ENCODE measurements at regions not wholly inside any gene's neighbourhood (a gene's known extent, or its start where the extent isn't known, plus 50 kb on each side); places are given as distances from the start of the nearest gene placed in this dataset.

DNA sequence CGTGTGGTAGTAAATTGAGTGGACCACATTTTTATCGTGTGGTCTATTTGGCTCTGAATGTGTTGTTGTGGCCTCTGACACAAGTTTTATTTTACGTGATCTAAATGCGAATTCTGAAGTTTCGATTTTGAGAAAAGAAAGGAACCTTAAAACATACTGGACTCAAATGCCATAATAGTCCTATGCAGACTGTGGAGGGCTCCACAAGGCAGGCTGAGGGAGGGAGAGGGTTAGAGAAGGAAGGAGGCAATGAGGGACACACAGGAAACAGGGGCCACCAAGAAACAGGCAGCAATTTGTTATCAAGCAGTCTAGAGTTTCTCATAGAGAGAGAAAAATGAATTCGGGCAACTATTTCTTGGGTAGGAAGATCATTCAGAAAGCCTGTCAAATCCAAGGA, 110.4 kb upstream of the SEMA6A start:
- Histone ChIP-seq H2AFZ (ENCODE audit: low read depth, low read length) (no peak overlapping the region), H3K36me3 (replicated peaks; ENCODE audit: low read depth, low read length) (no peaks in the 10 kb centered on the region), H3K79me2 (ENCODE audit: low read length) (no peaks in the 10 kb centered on the region), H3K4me1 (ENCODE audit: low read length) (peaks cover 37% of the 10 kb centered on the region), H3K9ac (ENCODE audit: low read length) (no peak overlapping the region), H3K9me3 (ENCODE audit: insufficient read depth, low read length) (no peaks in the 10 kb centered on the region), H3K27me3 (ENCODE audit: low read depth, low read length) (no peaks in the 10 kb centered on the region), H3K4me3 (ENCODE audit: low read length) (no peak overlapping the region), H3K27ac (ENCODE audit: low read length) (no peak overlapping the region), H3K4me2 (ENCODE audit: low read length) (no peak overlapping the region), H4K20me1 (ENCODE audit: insufficient read depth, low read length) (no peaks in the 10 kb centered on the region)
- no peak for TF ChIP-seq EZH2phosphoT487 (IDR thresholded peaks at IDR 0.05; ENCODE audit: low read depth)
- TF ChIP-seq, protein P1, sequence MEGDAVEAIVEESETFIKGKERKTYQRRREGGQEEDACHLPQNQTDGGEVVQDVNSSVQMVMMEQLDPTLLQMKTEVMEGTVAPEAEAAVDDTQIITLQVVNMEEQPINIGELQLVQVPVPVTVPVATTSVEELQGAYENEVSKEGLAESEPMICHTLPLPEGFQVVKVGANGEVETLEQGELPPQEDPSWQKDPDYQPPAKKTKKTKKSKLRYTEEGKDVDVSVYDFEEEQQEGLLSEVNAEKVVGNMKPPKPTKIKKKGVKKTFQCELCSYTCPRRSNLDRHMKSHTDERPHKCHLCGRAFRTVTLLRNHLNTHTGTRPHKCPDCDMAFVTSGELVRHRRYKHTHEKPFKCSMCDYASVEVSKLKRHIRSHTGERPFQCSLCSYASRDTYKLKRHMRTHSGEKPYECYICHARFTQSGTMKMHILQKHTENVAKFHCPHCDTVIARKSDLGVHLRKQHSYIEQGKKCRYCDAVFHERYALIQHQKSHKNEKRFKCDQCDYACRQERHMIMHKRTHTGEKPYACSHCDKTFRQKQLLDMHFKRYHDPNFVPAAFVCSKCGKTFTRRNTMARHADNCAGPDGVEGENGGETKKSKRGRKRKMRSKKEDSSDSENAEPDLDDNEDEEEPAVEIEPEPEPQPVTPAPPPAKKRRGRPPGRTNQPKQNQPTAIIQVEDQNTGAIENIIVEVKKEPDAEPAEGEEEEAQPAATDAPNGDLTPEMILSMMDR (IDR thresholded peaks at IDR 0.05; ENCODE audit: low read depth, low read length), result no peak

DNA sequence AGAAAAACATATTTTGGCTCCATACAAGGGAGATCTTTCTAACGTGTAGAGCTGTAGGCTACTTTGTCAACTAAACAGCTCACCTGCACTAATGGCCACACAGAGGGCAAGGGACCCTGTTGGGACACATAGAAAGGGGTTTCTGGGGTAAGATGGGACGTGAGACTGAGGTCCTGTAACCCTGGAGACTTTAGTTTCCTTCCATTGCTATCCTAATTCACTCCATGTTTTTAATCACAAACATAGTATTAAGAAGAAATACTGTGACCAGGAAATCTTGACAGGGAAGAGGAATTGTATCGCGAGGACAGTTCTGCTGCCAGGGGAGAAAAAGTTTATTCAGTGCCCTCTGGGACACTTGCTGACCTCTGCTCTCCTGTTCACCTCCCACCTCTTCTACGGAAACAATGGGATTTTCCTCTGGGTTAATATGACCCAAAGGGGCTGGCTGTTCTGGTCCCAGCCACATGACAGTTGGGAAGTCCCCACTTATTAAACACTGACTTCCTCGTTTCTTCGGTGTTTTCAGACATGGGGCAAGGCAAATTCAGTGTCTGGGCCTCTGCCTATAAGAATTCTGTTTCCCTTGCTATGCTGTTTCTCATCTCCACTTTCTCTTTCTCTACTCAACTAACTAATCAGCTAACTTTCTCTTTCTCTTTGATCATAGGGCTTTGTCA, 106.9 kb upstream of the SEMA6A start:
- TF ChIP-seq EZH2phosphoT487 (IDR thresholded peaks at IDR 0.05; ENCODE audit: low read depth), result no peak
- TF ChIP-seq, protein P1 (IDR thresholded peaks at IDR 0.05; ENCODE audit: low read depth, low read length), result no peak
- H3K27ac ChIP-seq (ENCODE audit: low read length), result peak overlapping the region; percentile 93
- H2AFZ ChIP-seq (ENCODE audit: low read depth, low read length), result 0 out of 2 replicates have a peak overlapping the region, but pooled peaks have one; percentile 46

DNA sequence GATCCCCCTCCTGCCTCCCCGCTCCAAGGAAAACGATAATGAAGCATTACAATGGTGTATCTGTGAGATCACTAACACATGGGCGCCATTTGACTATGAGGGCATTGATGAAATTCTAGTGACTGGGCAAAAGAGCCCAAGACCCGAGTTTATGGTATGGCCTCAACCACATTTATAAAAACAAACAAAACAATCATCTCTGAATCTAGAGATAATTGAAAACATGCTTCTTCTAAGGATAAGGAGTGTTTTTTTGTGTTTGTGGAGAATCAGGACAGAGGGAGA, 100.9 kb upstream of the SEMA6A start:
- H3K27me3 ChIP-seq (ENCODE audit: low read depth, low read length), result no peaks in the 10 kb centered on the region
- H3K4me3 ChIP-seq (ENCODE audit: low read length), result no peak overlapping the region
- no peak overlapping the region for H2AFZ ChIP-seq (ENCODE audit: low read depth, low read length)
- no peak overlapping the region for H3K9ac ChIP-seq (ENCODE audit: low read length)
- H3K79me2 ChIP-seq (ENCODE audit: low read length), result no peaks in the 10 kb centered on the region
- TF ChIP-seq, protein P1 (IDR thresholded peaks at IDR 0.05; ENCODE audit: low read depth, low read length), result no peak
- TF ChIP-seq EZH2phosphoT487 (IDR thresholded peaks at IDR 0.05; ENCODE audit: low read depth), result no peak
- no peaks in the 10 kb centered on the region for H3K9me3 ChIP-seq (ENCODE audit: insufficient read depth, low read length)
- H3K4me1 ChIP-seq (ENCODE audit: low read length), result peaks cover 38% of the 10 kb centered on the region
- H4K20me1 ChIP-seq (ENCODE audit: insufficient read depth, low read length), result no peaks in the 10 kb centered on the region
- no peaks in the 10 kb centered on the region for H3K36me3 ChIP-seq (replicated peaks; ENCODE audit: low read depth, low read length)
- no peak overlapping the region for H3K27ac ChIP-seq (ENCODE audit: low read length)
- H3K4me2 ChIP-seq (ENCODE audit: low read length), result no peak overlapping the region

More for the DNA sequence above, 106.9 kb upstream of the SEMA6A start:
- Histone ChIP-seq H3K36me3 (replicated peaks; ENCODE audit: low read depth, low read length) (no peaks in the 10 kb centered on the region), H3K79me2 (ENCODE audit: low read length) (no peaks in the 10 kb centered on the region), H4K20me1 (ENCODE audit: insufficient read depth, low read length) (no peaks in the 10 kb centered on the region), H3K4me1 (ENCODE audit: low read length) (peaks cover 28% of the 10 kb centered on the region), H3K9me3 (ENCODE audit: insufficient read depth, low read length) (no peaks in the 10 kb centered on the region), H3K4me2 (ENCODE audit: low read length) (peak overlapping the region; percentile 64), H3K4me3 (ENCODE audit: low read length) (peak overlapping the region; percentile 39), H3K27me3 (ENCODE audit: low read depth, low read length) (no peaks in the 10 kb centered on the region), H3K9ac (ENCODE audit: low read length) (peak overlapping the region; percentile 60)

DNA sequence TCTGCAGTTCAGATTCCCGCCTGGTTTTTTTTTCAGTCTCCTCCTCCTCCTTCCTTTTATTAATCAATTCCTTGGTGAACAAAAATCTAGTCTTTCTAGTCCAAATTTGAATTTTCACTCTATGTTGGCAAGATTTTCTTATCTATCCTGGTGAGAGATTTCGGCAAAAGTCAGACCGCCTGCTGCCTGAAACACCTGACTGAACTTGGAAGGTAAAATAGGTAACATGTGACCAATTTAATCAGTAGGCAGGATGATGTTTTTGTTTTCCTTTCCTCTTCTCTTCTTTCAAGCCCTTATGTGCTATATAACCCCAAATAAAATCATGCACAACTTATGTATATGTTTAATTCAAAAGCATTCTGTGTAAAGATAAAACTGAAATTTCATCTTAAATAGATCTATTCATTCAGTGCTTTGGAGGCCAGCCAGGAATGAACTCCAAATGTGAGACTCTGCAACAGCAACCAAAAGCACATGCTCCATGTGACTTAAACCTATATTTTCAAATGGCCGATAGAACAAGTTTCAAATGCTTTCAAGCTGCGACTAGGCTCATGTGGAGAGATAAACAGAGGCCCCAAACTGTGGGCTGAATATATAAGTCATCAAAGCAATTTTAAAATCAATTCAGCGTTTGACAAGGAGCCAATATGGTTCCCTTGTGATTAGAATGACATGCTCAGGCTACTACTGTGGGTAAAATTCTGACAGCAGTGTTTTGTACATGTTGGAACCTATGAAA, 100.4 kb upstream of the SEMA6A start:
- no peak for TF ChIP-seq EZH2phosphoT487 (IDR thresholded peaks at IDR 0.05; ENCODE audit: low read depth)
- TF ChIP-seq, protein P1 (IDR thresholded peaks at IDR 0.05; ENCODE audit: low read depth, low read length), result no peak
- no peak overlapping the region for H3K4me3 ChIP-seq (ENCODE audit: low read length)
- H3K9me3 ChIP-seq (ENCODE audit: insufficient read depth, low read length), result no peaks in the 10 kb centered on the region
- H2AFZ ChIP-seq (ENCODE audit: low read depth, low read length), result no peak overlapping the region
- H4K20me1 ChIP-seq (ENCODE audit: insufficient read depth, low read length), result no peaks in the 10 kb centered on the region
- H3K27ac ChIP-seq (ENCODE audit: low read length), result no peak overlapping the region
- H3K79me2 ChIP-seq (ENCODE audit: low read length), result no peaks in the 10 kb centered on the region
- no peaks in the 10 kb centered on the region for H3K36me3 ChIP-seq (replicated peaks; ENCODE audit: low read depth, low read length)
- no peak overlapping the region for H3K4me2 ChIP-seq (ENCODE audit: low read length)
- no peak overlapping the region for H3K9ac ChIP-seq (ENCODE audit: low read length)
- H3K4me1 ChIP-seq (ENCODE audit: low read length), result peaks cover 41% of the 10 kb centered on the region
- H3K27me3 ChIP-seq (ENCODE audit: low read depth, low read length), result no peaks in the 10 kb centered on the region

All from OCI-LY3 (cell line).